Activated naive CD8-positive, alpha-beta T cell treated with anti-CD3 and anti-CD28 coated beads, Interleukin-2, amount 50 U/mL, for 24 hours (primary cell): ENCODE measurements at regions not wholly inside any gene's neighbourhood (a gene's known extent, or its start where the extent isn't known, plus 50 kb on each side); places are given as distances from the start of the nearest gene placed in this dataset.

Experiments
- ATAC-seq: fragments of 150-1000 bp; cut with Tn5 transposase; one replicate; pipeline ENCODE4 v1.10.0; 2021
- DNase-seq: peaks from one replicate; pipeline ENCODE4 v3.0.0; 2021
- H3K27ac Mint-ChIP-seq: one replicate; pipeline ENCODE4 v1.8.0; 2021; ENCODE audit warnings: mild to moderate bottlenecking, mixed read lengths
- H3K27me3 Mint-ChIP-seq: one replicate; pipeline ENCODE4 v1.8.0; 2021; ENCODE audit warnings: mixed read lengths
- H3K36me3 Mint-ChIP-seq: one replicate; pipeline ENCODE4 v1.8.0; 2021; ENCODE audit warnings: low read depth, mixed read lengths
- H3K4me1 Mint-ChIP-seq: one replicate; pipeline ENCODE4 v1.8.0; 2021; ENCODE audit warnings: mixed read lengths
- H3K4me3 Mint-ChIP-seq: one replicate; pipeline ENCODE4 v1.8.0; 2021; ENCODE audit warnings: mild to moderate bottlenecking, moderate library complexity, mixed read lengths
- H3K9me3 Mint-ChIP-seq: one replicate; pipeline ENCODE4 v1.8.0; 2021; ENCODE audit warnings: mixed read lengths

DNA sequence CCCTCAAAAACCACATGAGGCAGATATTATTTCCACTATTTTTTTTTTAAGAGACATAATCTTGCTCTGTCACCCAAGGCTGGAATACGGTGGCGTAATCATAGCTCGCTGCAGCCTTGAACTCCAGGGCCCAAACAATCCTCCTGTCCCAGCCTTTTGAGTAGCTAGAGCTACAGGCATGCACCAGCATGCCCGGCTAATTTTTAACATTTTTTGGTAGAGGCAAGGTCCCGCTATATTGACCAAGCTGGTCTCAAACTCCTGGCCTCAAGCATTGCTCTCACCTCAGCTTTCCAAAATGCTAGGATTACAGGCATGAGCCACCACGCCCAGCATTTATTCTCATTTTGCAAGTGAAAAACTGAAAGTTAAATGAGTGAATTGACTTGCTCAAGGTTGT, 50.8 kb upstream of the PIAS1 start:
- Mint-ChIP-seq H3K4me1 (no peaks in the 10 kb centered on the region), H3K27ac (no peak overlapping the region), H3K27me3 (no peaks in the 10 kb centered on the region), H3K36me3 (peaks cover 2% of the 10 kb centered on the region), H3K4me3 (no peak overlapping the region), H3K9me3 (peaks cover 11% of the 10 kb centered on the region)
- no peak for DNase-seq
- ATAC-seq: no peak
